Inflammatory macrophage treated with lipopolysaccharide for 4 hours (primary cell): ENCODE measurements at regions not wholly inside any gene's neighbourhood (a gene's known extent, or its start where the extent isn't known, plus 50 kb on each side); places are given as distances from the start of the nearest gene placed in this dataset.

Experiments
- DNase-seq: peaks from one replicate; pipeline ENCODE4 v3.0.0-alpha.2; 2020

GRCh38 chr4:24417206-24417605 lies 167.1 kb downstream of the DHX15 start:
- no peak for DNase-seq

DNA sequence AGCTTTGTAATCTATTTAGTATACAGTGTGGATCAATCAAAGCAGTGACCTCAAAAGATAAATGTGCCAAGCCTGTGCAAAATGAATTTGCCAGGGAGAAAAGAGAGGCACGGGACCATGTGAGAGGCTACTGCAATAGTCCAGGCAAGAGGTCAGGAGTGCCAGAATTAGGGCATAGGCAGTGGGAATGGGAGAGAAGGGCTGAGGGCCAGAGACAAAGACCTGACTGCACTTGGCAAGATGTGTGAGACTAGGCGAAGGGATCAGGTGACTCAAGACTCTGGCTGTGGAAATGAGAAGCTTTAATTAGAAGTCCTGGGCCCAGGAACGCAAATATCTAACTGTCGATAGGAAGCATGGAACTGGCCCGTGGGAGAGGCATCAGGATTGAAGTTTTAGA lies 168.1 kb downstream of the DHX15 start:
- DNase-seq, result no peak

GRCh38 chr4:24413311-24413784 lies 171.0 kb downstream of the DHX15 start:
- DNase-seq, result no peak

GRCh38 chr4:24411806-24412205 lies 172.5 kb downstream of the DHX15 start:
- DNase-seq, result no peak

GRCh38 chr4:24411299-24411698 lies 173.1 kb downstream of the DHX15 start:
- DNase-seq, result no peak

- no peak for DNase-seq
These were observed 175.7 kb downstream of the DHX15 start for GRCh38 chr4:24408640-24409039.

DNA sequence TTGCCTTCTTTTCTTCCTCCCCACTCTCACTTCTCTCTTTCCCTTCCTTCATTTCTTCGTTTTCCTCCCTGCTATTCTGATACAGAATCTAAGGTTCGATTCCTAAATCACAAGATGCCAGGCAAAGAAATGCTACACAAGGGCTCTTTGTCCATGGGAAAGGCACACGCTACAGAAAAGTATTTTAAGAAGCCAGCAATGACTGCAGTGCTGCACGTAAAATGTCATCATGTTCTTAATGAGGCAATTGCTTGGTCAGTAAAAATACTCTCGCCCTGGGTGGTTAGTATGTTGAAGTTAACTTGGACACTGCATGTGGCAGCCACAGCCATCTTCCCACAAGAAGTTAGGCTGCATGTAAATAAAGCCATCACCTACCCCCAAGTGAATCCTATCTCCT lies 178.4 kb downstream of the DHX15 start:
- no peak for DNase-seq

GRCh38 chr4:24405341-24405740 lies 179.0 kb downstream of the DHX15 start:
- no peak for DNase-seq

DNA sequence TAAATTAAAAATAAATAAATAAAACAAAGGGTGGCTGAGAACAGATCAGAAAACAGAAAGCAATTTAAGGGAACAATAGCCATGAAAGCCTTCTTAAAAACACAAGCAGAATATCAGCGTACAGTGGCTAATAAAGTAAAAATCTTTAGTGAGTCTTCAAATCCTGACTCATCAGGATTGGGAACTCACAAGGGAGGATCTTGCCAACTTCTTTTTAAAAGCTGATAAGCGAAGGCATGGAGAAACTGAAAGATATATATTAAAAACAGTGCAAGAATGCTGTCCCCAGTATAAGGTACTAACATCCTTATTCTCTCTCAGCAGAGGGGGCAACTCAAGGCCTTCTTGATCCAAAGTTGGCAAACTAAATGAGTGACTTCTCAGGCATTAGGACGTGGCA lies 180.1 kb downstream of the DHX15 start:
- DNase-seq, result no peak

DNA sequence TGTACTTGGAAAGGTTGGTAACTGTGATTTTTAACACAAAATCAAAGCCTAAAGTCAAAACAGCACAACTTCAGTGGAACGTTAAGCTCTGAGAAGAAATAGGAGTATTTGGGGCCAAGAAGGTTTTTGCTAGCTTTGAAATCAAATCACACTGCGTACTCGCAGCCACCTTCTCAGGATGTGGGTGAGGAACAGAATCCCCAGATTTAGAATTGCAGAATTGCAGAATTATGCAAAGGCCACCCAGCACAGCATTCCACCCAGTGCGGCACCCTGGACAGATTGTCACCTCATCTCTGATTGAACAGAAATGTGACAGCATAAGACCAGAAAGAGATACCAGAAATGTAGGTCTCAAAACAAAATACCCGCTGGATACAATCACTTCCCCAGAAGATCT lies 181.1 kb downstream of the DHX15 start:
- no peak for DNase-seq

GRCh38 chr4:24400537-24400936 lies 183.8 kb downstream of the DHX15 start:
- no peak for DNase-seq

DNA sequence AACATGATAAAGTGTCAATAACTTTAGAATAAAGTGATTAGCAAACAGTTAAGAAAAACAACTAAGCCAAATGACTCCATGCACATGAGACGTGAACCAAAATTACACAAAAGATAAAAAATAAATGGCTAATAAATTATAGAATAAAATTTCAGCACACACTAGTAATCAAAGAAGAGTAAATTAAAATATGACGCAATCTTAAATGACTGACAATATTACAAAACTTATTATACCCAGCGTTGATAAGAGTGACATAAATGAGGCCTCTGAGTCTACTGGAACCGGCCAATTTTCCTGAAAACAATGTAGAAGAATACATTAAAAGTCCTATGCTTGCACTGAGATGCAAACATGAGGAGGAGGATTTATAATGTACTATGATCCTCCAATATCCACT lies 187.4 kb downstream of the DHX15 start:
- no peak for DNase-seq

DNA sequence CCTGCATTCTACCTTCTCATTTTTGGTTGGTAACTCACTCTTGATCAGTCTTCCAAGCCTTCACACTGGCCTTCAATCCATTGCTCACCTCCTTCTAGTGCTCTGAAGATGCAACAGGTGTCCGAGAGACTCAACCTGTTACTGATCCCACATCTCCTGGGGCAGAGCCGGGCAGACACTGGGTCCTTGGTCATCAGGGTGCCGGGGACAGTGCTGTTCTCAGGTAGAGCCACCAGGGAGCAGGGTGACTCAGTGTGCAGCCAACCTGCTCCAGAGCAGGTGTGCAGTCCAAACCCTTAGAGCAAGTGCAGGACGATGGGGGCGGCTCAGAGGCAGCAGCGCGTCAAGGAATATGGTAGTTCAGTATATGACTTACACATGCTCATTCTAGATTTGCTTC lies 188.4 kb downstream of the DHX15 start:
- DNase-seq, result no peak

GRCh38 chr4:24394041-24394440 lies 190.3 kb downstream of the DHX15 start:
- no peak for DNase-seq

DNA sequence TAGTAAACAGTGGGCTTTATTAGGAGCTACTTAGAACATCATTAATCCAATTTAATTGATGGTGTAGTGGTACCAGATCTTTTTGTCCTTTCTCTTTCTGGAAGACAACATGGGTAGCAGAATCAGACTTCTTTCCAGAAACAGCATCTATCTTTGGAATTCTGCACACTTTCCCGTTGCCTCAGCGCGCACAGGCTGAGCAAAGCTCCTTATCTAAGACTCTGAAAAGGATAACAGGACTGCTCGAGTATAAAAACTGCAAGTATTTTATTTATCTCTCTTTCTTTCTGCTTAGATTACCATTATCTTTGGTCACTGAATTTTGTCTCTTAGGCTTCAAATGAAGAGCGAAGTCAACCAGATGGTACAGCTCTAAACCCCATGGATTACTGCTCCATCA lies 191.7 kb downstream of the DHX15 start:
- DNase-seq, result no peak

GRCh38 chr4:24382381-24382780 lies 202.0 kb downstream of the DHX15 start:
- DNase-seq, result no peak

DNA sequence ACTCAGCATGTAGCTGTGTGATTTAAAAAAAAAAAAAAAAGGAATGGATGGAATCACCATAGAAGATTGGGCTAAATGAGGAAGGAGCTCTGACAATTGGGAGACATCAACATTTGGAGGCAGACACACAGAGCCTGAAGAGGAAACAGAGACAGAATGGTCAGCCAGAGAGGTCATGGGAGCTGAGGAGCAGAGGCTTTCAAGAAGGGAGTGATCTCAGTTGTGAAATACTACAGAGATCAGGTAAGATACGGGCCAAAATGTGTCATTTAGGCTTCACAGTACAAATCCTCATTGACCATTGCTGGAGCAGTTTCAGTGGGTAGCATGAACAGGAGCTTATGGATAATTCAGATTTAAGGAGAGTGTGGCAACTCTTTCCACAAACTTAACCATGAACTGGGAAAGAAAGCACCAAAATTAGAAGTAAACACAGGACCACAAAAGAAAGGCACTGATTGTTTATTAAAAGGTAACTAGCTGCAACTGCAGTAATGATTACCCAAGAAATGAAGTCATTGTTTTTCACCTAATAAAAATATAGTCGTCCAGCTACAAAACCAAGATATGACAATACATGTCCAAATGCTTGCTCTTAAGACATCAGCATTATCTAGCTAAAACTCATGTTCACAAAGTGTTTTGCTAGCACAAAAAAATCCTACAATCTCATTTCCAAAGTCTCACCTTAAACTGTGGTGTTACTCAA lies 203.2 kb downstream of the DHX15 start:
- DNase-seq, result no peak

GRCh38 chr4:24373704-24374103 lies 210.7 kb downstream of the DHX15 start:
- no peak for DNase-seq

GRCh38 chr4:24372881-24373280 lies 211.5 kb downstream of the DHX15 start:
- no peak for DNase-seq

DNA sequence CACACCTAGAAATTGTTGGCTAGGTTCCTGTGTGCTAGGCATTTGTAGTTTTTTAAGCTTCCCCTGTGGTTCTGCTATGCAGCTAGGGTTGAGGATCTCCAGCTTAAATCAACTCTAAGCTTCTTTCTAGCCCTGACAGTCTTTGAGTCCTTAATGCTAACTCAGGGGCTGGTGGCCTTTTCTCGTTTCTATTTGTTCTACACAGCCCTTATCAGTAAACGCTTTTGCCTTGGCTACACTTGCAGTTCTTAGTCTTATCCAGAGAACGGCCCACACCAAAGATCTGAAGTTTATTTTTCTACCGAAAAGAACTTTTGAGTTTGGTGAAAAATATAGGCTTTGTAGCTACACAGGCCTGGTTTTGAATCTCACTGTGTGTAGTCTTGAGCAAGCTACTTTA lies 212.0 kb downstream of the DHX15 start:
- DNase-seq, result no peak

- DNase-seq, result no peak
These were observed 213.9 kb downstream of the DHX15 start for GRCh38 chr4:24370421-24370820.

DNA sequence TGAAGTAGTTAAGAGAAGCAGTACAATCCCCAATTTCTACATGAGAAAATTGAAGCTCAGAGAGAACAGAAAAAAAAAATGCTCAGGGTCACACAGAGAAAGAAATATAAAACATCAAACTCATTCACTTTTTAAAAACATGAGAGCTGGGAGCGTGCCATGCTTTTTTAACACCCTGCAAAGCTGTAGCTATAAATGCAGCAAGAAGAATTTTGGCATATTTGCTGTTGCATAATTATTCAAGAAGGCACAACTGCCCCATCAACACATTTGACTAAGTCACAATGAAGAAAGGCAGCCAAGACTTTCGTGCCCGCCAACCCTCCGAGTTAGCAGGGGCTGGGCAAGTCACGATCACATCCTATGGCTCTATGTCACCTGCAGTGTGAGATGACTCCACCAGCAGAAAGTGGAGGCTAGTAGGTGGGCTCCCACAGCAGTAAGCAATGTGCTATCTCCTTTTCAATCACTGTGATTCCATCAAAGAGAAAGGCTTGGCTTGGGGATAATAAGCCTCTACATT lies 214.8 kb downstream of the DHX15 start:
- DNase-seq, result no peak

- no peak for DNase-seq
These were observed 215.6 kb downstream of the DHX15 start for GRCh38 chr4:24368801-24369200.

DNA sequence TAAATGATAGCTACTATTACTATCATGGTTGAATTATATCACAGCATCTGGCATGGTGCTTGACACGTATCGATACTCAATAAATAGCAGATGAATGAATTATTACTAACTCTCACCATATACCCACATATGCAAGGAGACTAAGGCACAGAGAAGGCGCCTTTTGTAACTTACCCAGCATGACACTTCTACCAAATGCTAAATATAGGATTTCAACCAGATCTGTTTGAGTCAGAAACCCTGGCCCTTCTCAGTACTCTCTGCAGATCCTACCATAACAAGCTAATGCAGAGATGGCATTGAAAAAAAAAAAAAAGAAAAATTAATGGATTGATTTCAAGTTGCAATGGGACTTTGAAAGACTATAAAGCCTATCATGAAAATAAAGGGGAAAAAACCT lies 219.5 kb downstream of the DHX15 start:
- no peak for DNase-seq

- DNase-seq, result no peak
These were observed 220.1 kb downstream of the DHX15 start for GRCh38 chr4:24364249-24364648.
